Osteoblast (primary cell): ENCODE measurements at regions not wholly inside any gene's neighbourhood (a gene's known extent, or its start where the extent isn't known, plus 50 kb on each side); places are given as distances from the start of the nearest gene placed in this dataset.

Experiments
- DNase-seq: peaks from one replicate; pipeline ENCODE4 v3.0.0; 2011; ENCODE audit warnings: low spot score, mixed read lengths; ENCODE audit not compliant: insufficient read length; ENCODE audit errors: missing footprints
- H2AFZ ChIP-seq: 2 replicates; pipeline ENCODE4 v1.6.0; 2011; ENCODE audit warnings: mild to moderate bottlenecking, low read length
- H3K27ac ChIP-seq: 2 replicates; pipeline ENCODE4 v1.5.1; 2011; ENCODE audit warnings: mild to moderate bottlenecking, low read depth, low read length, moderate library complexity
- H3K27me3 ChIP-seq: 2 replicates; pipeline ENCODE4 v1.6.0; 2012; ENCODE audit warnings: mild to moderate bottlenecking, control low read depth, inconsistent platforms, low read length, moderate library complexity; ENCODE audit not compliant: insufficient read depth
- H3K36me3 ChIP-seq: 2 replicates; pipeline ENCODE4 v1.5.1; 2011; ENCODE audit warnings: mild to moderate bottlenecking, low read length, control low read depth, moderate library complexity; ENCODE audit not compliant: insufficient read depth
- H3K4me1 ChIP-seq: 2 replicates; pipeline ENCODE4 v1.5.1; 2011; ENCODE audit warnings: mild to moderate bottlenecking, low read length, control low read depth, moderate library complexity; ENCODE audit not compliant: insufficient read depth
- H3K4me2 ChIP-seq: 2 replicates; pipeline ENCODE4 v1.6.0; 2011; ENCODE audit warnings: mild to moderate bottlenecking, low read length; ENCODE audit not compliant: insufficient read depth
- H3K4me3 ChIP-seq: fragments of 200-600 bp; sonication (generic); 3 replicates; pipeline ENCODE4 v1.5.1; 2012; ENCODE audit warnings: mild to moderate bottlenecking, low read length, inconsistent platforms; ENCODE audit not compliant: insufficient read depth
- H3K79me2 ChIP-seq: 2 replicates; pipeline ENCODE4 v1.6.0; 2012; ENCODE audit warnings: mild to moderate bottlenecking, low read length, control low read depth, inconsistent platforms; ENCODE audit not compliant: insufficient read depth
- H3K9me3 ChIP-seq: 2 replicates; pipeline ENCODE4 v1.5.1; 2011; ENCODE audit warnings: low read depth, low read length, control low read depth
- H4K20me1 ChIP-seq: 2 replicates; pipeline ENCODE4 v1.6.0; 2012; ENCODE audit warnings: mild to moderate bottlenecking, low read length, control low read depth; ENCODE audit not compliant: insufficient read depth
- TF ChIP-seq, protein P1 (sequence below): IDR thresholded peaks from 2 replicates; pipeline ENCODE4 v1.5.1; 2011; ENCODE audit warnings: mild to moderate bottlenecking, low read depth, low read length, moderate library complexity; ENCODE audit errors: extremely low read depth

DNA sequence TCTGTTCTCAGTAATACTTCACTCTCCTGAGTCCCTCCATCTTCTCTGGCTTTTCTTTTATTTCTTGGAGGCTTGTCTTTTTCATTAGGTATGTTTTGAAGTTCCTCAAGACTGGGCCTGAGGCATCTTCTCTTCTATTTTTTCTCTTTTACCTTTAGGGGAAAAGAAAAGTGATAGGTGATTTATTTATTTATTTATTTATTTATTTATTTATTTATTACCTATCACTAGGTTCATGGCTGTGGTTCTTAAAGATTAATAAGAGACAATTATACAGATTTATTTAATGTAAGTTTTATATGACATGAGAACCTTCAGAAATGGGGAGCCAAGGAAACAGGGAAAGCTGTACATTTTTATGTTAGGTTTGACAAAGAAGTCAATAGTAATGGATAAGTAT lies 330.3 kb upstream of the RBMS3 start:
- H3K79me2 ChIP-seq = no peaks in the 10 kb centered on the region
- no peaks in the 10 kb centered on the region for H3K27me3 ChIP-seq
- H3K36me3 ChIP-seq = no peaks in the 10 kb centered on the region
- no peak for DNase-seq
- H2AFZ ChIP-seq = no peak overlapping the region
- peaks cover 7% of the 10 kb centered on the region for H3K4me1 ChIP-seq
- TF ChIP-seq, protein P1, sequence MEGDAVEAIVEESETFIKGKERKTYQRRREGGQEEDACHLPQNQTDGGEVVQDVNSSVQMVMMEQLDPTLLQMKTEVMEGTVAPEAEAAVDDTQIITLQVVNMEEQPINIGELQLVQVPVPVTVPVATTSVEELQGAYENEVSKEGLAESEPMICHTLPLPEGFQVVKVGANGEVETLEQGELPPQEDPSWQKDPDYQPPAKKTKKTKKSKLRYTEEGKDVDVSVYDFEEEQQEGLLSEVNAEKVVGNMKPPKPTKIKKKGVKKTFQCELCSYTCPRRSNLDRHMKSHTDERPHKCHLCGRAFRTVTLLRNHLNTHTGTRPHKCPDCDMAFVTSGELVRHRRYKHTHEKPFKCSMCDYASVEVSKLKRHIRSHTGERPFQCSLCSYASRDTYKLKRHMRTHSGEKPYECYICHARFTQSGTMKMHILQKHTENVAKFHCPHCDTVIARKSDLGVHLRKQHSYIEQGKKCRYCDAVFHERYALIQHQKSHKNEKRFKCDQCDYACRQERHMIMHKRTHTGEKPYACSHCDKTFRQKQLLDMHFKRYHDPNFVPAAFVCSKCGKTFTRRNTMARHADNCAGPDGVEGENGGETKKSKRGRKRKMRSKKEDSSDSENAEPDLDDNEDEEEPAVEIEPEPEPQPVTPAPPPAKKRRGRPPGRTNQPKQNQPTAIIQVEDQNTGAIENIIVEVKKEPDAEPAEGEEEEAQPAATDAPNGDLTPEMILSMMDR = no peak
- H4K20me1 ChIP-seq = no peaks in the 10 kb centered on the region
- H3K27ac ChIP-seq = no peak overlapping the region
- H3K4me3 ChIP-seq = no peak overlapping the region
- H3K9me3 ChIP-seq = no peaks in the 10 kb centered on the region
- H3K4me2 ChIP-seq = no peak overlapping the region

DNA sequence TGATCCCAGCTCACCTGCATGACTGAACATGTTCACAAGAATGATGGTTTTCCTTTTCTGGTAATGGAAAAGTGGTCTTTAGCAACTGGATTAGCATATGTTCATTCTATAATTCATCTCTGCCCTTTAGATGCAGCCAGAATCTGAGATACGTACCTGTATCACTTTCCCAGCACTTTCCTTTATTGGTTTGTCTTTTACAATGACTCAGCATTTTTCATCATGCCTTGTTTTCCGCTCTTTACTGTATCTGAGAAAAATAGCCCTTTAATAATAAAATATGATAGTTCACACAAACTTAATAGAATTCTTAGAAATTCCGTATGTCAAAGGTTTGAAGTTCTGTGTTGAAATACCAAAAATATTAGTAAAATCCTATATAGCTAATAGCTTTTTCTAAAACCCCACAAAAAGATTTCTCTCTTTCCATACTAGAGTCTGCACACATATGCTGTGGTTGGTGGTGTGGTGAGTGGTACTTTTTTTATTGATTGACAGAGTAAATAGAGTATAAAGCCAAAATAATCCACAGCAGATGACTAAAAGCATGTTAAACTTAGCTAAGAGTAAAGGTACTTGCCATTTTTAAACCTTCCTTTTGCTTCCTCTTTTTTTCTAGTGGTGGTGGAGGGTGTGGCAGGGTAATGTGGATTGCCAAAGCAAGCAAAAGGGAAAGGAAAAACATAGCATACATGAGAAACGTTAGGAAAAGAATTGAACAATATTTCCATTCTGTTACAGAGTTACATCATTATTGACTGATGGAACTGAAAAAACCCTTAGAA lies 328.9 kb upstream of the RBMS3 start:
- H3K4me2 ChIP-seq = no peak overlapping the region
- H2AFZ ChIP-seq = no peak overlapping the region
- H4K20me1 ChIP-seq = no peaks in the 10 kb centered on the region
- no peak overlapping the region for H3K4me3 ChIP-seq
- no peaks in the 10 kb centered on the region for H3K27me3 ChIP-seq
- no peak overlapping the region for H3K27ac ChIP-seq
- no peaks in the 10 kb centered on the region for H3K79me2 ChIP-seq
- H3K4me1 ChIP-seq = peaks cover 3% of the 10 kb centered on the region
- no peaks in the 10 kb centered on the region for H3K36me3 ChIP-seq
- TF ChIP-seq, protein P1 = no peak
- H3K9me3 ChIP-seq = no peaks in the 10 kb centered on the region
- DNase-seq = no peak

DNA sequence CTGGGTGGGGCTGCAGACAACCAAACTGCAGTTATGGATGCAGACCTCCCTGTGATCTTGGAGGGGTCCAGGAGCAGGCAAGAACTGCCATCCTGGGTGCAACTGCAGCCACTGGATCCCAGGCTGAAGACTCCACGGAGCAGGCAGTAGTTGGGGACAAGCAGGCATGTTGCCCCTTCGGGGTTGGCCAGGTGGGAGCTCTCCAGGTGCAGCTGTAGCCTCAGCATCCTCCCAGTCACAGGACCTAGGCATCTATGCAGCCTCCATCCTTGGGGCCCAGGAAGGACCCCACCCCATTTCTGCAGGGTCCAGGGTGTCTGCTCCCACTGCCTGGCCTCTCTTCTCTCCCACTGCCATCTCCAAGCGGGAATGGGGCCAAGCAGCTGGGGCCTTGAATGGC lies 322.2 kb upstream of the RBMS3 start:
- H2AFZ ChIP-seq = no peak overlapping the region
- H3K27me3 ChIP-seq = no peaks in the 10 kb centered on the region
- no peaks in the 10 kb centered on the region for H3K79me2 ChIP-seq
- no peaks in the 10 kb centered on the region for H4K20me1 ChIP-seq
- TF ChIP-seq, protein P1 = no peak
- H3K36me3 ChIP-seq = no peaks in the 10 kb centered on the region
- H3K4me3 ChIP-seq = no peak overlapping the region
- no peak overlapping the region for H3K4me2 ChIP-seq
- no peaks in the 10 kb centered on the region for H3K4me1 ChIP-seq
- H3K27ac ChIP-seq = no peak overlapping the region
- DNase-seq = no peak
- no peaks in the 10 kb centered on the region for H3K9me3 ChIP-seq

DNA sequence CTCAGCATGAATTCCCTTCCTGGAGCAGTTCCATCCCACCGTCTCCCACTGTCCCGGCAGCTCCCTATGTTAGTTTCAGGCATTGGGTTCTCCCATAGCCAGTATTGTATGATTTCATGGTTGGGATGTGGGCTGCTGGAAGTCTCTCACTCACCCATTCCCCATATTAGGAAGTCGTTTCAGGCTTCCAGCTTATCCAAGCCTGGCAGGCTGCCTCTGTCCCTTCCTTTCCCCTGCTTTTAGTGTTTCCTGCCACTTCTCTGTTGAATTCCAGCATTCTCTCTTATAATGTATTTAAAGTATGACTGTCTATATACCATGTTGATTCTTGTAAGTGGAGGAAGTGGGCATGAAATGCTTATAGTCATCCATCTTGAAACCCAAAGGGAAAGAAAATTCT lies 309.7 kb upstream of the RBMS3 start:
- TF ChIP-seq, protein P1 = no peak
- Histone ChIP-seq H3K27ac (no peak overlapping the region), H3K27me3 (no peaks in the 10 kb centered on the region), H3K79me2 (no peaks in the 10 kb centered on the region), H3K4me2 (no peak overlapping the region), H4K20me1 (no peaks in the 10 kb centered on the region), H2AFZ (no peak overlapping the region), H3K36me3 (no peaks in the 10 kb centered on the region), H3K4me1 (peaks cover 12% of the 10 kb centered on the region), H3K4me3 (no peak overlapping the region), H3K9me3 (no peaks in the 10 kb centered on the region)
- no peak for DNase-seq
